ENCODE measurements at regions not wholly inside any gene's neighbourhood (a gene's known extent, or its start where the extent isn't known, plus 50 kb on each side); places are given as distances from the start of the nearest gene placed in this dataset.

DNA sequence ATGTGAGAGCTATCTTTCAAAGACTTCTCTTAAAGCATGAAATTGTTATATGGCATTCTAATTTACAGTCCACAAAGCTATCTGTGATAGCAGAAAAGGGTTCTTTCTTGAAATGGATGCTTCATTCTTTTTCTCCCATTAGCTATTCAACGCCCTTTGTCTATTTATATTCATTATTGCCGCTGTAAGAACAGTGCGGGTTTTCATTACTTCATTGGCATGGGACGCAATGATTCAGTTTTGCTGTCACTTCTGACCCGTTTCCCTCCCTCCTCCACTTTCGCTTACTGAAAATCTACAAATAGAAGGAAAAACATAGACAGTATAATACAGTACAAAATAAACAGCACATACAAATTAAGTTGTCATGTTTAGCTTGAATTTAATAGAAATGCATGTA is 394.6 kb downstream of the PCDH7 start:
- TF ChIP-seq, protein P1, sequence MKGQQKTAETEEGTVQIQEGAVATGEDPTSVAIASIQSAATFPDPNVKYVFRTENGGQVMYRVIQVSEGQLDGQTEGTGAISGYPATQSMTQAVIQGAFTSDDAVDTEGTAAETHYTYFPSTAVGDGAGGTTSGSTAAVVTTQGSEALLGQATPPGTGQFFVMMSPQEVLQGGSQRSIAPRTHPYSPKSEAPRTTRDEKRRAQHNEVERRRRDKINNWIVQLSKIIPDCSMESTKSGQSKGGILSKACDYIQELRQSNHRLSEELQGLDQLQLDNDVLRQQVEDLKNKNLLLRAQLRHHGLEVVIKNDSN (IDR thresholded peaks at IDR 0.05), result no peak
- TF ChIP-seq TCF12 (IDR thresholded peaks at IDR 0.05; ENCODE audit: low read depth) (no peak), TAF1 (IDR thresholded peaks at IDR 0.05; ENCODE audit: low read depth) (no peak), EGR1 (IDR thresholded peaks at IDR 0.05) (no peak), CREB1 (IDR thresholded peaks at IDR 0.05; ENCODE audit: low read depth) (no peak), NFIC (IDR thresholded peaks at IDR 0.05) (no peak), ZBTB7A (IDR thresholded peaks at IDR 0.05; ENCODE audit: low read depth) (no peak)

DNA sequence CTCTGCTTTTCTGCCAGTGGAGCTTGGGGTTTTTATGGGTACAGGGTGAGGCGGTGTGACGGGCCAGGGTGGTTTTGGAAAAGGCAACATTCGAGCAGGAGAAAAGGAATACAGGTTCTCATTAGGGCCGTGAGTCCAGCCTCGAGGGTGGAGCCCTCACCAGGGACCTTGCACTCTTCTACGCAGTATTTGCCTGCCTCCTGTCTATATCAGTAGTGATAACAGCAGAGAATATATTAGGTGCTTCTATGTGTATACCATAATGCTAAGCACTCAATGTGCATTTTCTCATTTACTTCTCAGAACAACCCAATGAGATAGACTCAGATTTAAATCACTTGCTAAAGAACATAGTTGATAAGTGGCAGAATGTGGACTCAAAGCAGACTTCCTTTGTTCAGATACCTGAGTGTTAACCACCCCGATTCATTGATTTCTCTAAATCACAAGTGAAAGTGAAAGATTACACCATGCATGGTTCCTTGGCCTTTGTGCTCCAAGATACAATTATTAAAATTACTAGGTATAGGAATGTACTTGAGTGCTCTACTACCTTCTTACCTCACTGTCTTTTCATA is 403.9 kb downstream of the PCDH7 start:
- TF ChIP-seq EGR1 (IDR thresholded peaks at IDR 0.05) (no peak), NFIC (IDR thresholded peaks at IDR 0.05) (no peak), ZBTB7A (IDR thresholded peaks at IDR 0.05; ENCODE audit: low read depth) (no peak), RAD21 (IDR thresholded peaks at IDR 0.05; ENCODE audit: low read depth) (no peak), CREB1 (IDR thresholded peaks at IDR 0.05; ENCODE audit: low read depth) (no peak), FOXM1 (IDR thresholded peaks at IDR 0.05; ENCODE audit: borderline replicate concordance, low read depth) (no peak), TCF12 (IDR thresholded peaks at IDR 0.05; ENCODE audit: low read depth) (no peak), CEBPB (IDR thresholded peaks at IDR 0.05) (no peak), YY1 (IDR thresholded peaks at IDR 0.05; ENCODE audit: low read depth) (no peak), EP300 (IDR thresholded peaks at IDR 0.05; ENCODE audit: borderline replicate concordance) (no peak), TEAD4 (IDR thresholded peaks at IDR 0.05) (no peak), TAF1 (IDR thresholded peaks at IDR 0.05; ENCODE audit: low read depth) (no peak)
- TF ChIP-seq, protein P2, sequence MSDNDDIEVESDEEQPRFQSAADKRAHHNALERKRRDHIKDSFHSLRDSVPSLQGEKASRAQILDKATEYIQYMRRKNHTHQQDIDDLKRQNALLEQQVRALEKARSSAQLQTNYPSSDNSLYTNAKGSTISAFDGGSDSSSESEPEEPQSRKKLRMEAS (IDR thresholded peaks at IDR 0.05), result no peak
- TF ChIP-seq, protein P3, sequence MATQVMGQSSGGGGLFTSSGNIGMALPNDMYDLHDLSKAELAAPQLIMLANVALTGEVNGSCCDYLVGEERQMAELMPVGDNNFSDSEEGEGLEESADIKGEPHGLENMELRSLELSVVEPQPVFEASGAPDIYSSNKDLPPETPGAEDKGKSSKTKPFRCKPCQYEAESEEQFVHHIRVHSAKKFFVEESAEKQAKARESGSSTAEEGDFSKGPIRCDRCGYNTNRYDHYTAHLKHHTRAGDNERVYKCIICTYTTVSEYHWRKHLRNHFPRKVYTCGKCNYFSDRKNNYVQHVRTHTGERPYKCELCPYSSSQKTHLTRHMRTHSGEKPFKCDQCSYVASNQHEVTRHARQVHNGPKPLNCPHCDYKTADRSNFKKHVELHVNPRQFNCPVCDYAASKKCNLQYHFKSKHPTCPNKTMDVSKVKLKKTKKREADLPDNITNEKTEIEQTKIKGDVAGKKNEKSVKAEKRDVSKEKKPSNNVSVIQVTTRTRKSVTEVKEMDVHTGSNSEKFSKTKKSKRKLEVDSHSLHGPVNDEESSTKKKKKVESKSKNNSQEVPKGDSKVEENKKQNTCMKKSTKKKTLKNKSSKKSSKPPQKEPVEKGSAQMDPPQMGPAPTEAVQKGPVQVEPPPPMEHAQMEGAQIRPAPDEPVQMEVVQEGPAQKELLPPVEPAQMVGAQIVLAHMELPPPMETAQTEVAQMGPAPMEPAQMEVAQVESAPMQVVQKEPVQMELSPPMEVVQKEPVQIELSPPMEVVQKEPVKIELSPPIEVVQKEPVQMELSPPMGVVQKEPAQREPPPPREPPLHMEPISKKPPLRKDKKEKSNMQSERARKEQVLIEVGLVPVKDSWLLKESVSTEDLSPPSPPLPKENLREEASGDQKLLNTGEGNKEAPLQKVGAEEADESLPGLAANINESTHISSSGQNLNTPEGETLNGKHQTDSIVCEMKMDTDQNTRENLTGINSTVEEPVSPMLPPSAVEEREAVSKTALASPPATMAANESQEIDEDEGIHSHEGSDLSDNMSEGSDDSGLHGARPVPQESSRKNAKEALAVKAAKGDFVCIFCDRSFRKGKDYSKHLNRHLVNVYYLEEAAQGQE (IDR thresholded peaks at IDR 0.05; ENCODE audit: low read depth), result no peak
- TF ChIP-seq, protein P1 (IDR thresholded peaks at IDR 0.05), result no peak

DNA sequence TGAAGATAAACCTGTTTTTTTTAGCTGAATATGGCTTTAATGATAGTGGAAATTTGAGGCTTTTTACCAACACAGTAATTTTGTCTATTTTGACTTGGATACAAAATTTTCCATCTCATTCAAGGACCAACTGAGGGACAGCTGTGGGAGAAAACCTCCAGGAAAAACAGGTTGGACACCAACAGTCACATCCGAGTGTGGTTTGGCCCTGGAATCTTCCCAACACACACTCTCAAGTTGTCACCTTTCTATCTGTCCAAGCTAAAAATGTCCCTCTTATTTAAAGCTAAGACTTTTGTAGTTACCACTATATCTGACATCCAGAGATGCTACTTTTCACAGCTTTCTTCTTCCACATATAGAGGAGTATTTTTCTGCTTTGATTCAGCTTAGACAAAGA is 404.9 kb downstream of the PCDH7 start:
- TF ChIP-seq TAF1 (IDR thresholded peaks at IDR 0.05; ENCODE audit: low read depth) (no peak), NFIC (IDR thresholded peaks at IDR 0.05) (no peak)

DNA sequence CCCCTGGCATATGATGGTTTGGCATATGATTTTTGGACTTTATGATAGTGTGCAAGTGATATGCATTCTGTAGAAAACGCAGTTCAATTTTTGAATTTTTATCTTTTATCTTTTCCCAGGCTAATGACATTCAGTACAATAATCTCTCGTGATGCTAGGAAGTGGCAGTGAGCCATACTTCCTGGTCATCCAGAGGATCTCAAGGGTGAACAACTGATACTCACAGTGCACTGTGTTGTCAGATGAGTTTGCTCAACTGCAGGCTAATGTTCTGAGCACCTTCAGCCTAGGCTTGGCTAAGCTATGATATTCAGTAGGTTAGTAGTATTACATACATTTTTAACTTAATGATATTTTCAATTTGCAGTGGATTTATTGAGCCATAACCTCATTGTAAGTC is 405.3 kb downstream of the PCDH7 start:
- no peak for TF ChIP-seq CREB1 (IDR thresholded peaks at IDR 0.05; ENCODE audit: low read depth)
- TF ChIP-seq, protein P3 (IDR thresholded peaks at IDR 0.05; ENCODE audit: low read depth), result no peak
- TF ChIP-seq, protein P1 (IDR thresholded peaks at IDR 0.05), result no peak
- TF ChIP-seq, protein P2 (IDR thresholded peaks at IDR 0.05), result no peak
- TF ChIP-seq NFIC (IDR thresholded peaks at IDR 0.05), result no peak
- TF ChIP-seq EGR1 (IDR thresholded peaks at IDR 0.05), result no peak
- TF ChIP-seq ZBTB7A (IDR thresholded peaks at IDR 0.05; ENCODE audit: low read depth), result no peak
- no peak for TF ChIP-seq TCF12 (IDR thresholded peaks at IDR 0.05; ENCODE audit: low read depth)
- TF ChIP-seq RAD21 (IDR thresholded peaks at IDR 0.05; ENCODE audit: low read depth), result no peak
- no peak for TF ChIP-seq CEBPB (IDR thresholded peaks at IDR 0.05)
- no peak for TF ChIP-seq EP300 (IDR thresholded peaks at IDR 0.05; ENCODE audit: borderline replicate concordance)
- TF ChIP-seq TAF1 (IDR thresholded peaks at IDR 0.05; ENCODE audit: low read depth), result no peak
- no peak for TF ChIP-seq TEAD4 (IDR thresholded peaks at IDR 0.05)
- no peak for TF ChIP-seq FOXM1 (IDR thresholded peaks at IDR 0.05; ENCODE audit: borderline replicate concordance, low read depth)
- no peak for TF ChIP-seq YY1 (IDR thresholded peaks at IDR 0.05; ENCODE audit: low read depth)

DNA sequence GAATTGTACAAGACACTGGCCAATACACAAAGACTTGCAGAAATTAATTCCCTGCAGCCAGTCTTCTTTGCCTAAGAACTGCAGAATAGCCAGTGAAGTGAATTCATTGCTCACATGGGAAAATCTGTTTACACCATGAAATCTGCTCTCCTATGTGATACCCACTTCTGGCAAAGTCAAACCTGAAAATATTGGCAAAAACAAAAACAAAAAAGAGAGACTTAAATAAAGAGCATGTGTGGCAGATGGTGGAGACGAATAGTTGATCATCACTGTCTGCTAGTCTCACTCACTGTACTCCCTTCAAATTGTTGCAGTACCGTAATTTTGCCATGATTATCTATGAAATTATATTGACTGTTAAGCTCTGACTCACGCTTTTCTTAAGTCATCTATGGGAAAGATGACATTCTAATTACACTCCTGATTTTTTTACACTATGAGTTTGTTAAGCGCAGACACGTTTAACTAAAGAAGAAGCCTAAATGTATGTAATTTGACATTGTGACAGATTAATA is 406.8 kb downstream of the PCDH7 start:
- TF ChIP-seq, protein P3 (IDR thresholded peaks at IDR 0.05; ENCODE audit: low read depth), result no peak
- no peak for TF ChIP-seq EGR1 (IDR thresholded peaks at IDR 0.05)
- no peak for TF ChIP-seq ZBTB7A (IDR thresholded peaks at IDR 0.05; ENCODE audit: low read depth)
- no peak for TF ChIP-seq RAD21 (IDR thresholded peaks at IDR 0.05; ENCODE audit: low read depth)
- TF ChIP-seq, protein P2 (IDR thresholded peaks at IDR 0.05), result no peak
- no peak for TF ChIP-seq TCF12 (IDR thresholded peaks at IDR 0.05; ENCODE audit: low read depth)
- TF ChIP-seq NFIC (IDR thresholded peaks at IDR 0.05), result no peak
- TF ChIP-seq TEAD4 (IDR thresholded peaks at IDR 0.05), result no peak
- no peak for TF ChIP-seq TAF1 (IDR thresholded peaks at IDR 0.05; ENCODE audit: low read depth)
- TF ChIP-seq, protein P1 (IDR thresholded peaks at IDR 0.05), result no peak
- no peak for TF ChIP-seq CREB1 (IDR thresholded peaks at IDR 0.05; ENCODE audit: low read depth)
- TF ChIP-seq FOXM1 (IDR thresholded peaks at IDR 0.05; ENCODE audit: borderline replicate concordance, low read depth), result no peak
